ENCODE measurements at regions not wholly inside any gene's neighbourhood (a gene's known extent, or its start where the extent isn't known, plus 50 kb on each side); places are given as distances from the start of the nearest gene placed in this dataset.

- DNase-seq: no peak
Observed at GRCh38 chr22:46091277-46091977, 58.9 kb upstream of the PPARA start.

GRCh38 chr22:46092011-46092410 is 58.3 kb upstream of the PPARA start:
- no peak for DNase-seq

DNA sequence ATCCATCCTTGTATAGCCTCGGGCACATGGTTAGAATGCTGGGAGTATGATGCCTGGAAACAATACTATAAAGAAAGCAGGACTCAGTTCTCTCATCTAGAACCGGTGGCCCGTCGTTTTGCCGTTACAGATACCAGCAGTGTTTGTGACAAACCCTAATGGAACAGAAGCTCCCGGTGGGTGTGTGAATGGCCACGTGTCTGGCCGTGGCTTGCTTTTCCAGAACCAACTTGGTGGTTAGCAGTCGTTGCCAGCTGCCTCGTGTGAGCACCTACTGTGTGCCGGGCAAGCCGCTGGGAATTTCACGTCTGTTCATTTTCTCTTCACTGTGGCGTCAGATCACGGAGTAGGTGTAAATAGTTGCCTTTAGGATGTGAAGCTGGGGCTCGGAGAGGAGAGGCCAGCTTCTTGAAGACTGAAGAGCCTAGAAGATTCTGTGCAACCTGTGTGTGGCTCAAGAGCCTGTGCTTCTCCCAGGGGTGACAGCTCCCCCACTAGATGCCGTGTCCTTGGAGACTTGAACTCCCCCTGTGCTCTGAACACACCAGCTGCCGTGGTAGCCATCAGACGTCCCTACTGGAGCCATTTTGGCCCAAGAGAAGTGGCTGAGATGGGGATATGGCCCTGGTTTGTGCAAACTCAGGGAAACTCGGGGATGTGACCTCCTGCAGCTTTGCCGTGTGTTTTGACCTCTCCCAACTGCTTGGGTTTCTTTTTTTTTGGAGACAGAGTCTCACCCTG is 57.5 kb upstream of the PPARA start:
- DNase-seq: no peak

- DNase-seq: no peak
Observed at GRCh38 chr22:46093796-46094195, 56.5 kb upstream of the PPARA start.

DNA sequence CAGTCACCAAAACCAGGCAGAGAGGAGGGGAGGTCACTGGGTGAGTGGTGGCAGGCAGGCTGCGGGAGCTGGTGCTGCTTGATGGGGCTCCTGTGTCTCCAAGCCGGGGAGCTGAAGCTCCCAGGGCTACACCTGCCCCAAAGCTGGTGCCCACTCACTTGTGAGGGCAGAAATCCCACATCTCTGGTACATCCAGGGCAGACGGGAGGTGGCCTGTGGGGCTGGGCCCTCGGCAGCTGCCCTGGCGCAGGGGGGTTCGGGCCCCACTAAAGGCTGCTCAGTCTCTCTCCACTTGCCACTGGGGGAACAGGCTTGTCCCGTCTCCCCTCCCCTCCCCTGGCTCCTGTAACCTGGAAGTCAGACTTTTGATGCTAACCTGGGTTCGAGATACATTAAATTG is 55.6 kb upstream of the PPARA start:
- DNase-seq: no peak

- DNase-seq: no peak
Observed at GRCh38 chr22:46096051-46096450, 54.3 kb upstream of the PPARA start.

DNA sequence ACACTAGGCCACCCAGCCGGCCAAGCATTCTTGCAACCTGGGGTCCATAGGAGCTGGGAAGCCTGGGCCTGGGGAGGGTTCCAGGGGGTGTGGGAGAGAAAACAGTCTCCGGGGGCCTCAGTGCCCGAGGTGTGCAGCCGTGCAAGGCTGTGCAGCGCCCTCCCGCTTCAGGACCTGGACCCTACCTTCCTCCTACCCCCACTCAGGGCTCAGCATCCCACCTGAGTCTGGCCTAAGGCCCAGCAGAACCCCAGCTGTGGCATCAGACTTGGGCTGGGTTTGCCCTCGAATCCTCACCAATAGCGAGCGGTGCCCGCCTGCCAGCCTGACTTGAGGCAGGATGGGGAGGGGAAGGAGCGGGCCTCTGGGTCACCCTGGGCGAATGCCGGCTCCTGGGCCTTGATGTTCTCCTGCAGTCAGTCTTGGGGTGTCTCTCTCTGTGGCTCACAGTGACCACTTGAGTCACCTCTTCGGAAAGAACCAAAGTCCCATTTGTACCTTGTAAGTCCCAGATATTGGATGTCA is 53.6 kb upstream of the PPARA start:
- no peak for DNase-seq

DNA sequence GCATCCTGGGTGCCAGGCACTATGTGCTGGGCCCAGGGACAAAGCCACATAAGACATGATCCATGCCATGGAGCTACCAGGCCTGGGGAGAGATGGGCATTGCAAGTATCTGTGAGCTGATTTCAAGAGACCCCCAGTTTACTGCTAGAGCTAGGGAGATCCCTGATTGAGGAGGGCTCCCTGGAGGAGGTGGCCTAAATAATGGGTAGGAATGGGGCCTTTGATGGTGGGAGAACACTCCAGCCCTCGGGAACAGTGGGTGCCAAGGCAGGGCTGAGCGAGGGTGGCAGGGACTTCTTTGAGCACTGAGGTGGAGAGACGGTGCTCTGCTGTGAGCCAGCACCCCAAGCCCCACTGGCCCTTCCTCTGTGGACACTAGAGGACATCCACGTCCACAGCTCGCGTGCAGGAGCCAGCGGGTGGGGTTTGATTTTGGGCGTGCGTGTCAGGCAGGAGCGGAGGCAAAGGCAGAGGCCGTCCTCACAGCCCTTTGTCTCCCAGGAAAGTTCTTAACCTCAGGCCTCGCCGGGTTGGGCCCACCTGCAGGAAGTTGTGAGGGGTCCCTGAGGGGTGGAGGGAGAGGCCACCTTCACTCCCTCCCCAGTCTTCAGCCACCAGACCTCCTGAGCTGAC is 52.9 kb upstream of the PPARA start:
- no peak for DNase-seq

DNA sequence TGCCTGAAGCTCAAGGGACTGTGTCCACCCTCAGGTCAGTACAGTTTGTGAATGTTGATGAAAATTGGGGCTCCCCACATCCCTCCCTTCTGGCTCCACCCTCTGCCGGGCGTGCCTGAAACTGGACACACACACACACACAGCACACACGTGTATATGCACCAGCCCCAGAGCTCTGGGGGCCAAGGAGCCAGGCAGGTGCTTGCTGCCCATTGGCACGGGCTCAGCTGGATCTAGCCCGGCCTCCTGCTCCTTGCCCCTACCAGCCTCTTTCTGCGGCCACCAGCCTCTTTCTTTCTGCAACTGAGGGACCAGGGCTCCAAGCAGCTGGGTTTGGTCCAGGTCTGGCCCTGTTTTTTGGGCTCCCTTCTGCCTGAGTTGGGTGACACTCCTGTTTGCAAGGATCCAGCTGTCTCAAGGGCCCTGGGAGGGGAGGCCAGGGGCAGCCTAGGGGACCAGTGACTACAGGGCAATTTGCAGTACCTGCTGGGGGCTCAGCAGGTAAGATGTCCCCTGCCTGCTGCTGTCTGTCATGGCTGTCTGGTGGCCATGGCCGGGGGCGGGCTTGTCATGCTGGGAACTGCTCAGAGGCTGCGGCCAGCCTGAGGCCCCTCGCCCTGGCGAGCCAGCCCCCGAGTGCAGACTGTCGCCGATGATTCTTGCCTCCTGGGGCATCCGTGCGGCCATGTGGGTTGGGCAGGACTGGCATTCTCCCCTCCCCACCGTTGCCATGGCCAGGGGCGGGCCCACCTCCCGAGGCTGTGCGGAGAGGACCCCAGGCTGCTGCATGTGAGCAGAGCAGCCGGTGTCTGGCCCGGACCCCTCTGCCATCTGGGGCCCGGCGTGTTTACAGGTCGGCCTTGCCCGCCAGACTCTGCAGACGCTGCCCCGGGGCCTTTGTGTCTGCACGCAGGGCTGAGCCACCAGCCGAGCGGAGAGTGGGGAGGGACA is 51.5 kb upstream of the PPARA start:
- no peak for DNase-seq

GRCh38 chr22:46099740-46100139 is 50.6 kb upstream of the PPARA start:
- no peak for DNase-seq

DNA sequence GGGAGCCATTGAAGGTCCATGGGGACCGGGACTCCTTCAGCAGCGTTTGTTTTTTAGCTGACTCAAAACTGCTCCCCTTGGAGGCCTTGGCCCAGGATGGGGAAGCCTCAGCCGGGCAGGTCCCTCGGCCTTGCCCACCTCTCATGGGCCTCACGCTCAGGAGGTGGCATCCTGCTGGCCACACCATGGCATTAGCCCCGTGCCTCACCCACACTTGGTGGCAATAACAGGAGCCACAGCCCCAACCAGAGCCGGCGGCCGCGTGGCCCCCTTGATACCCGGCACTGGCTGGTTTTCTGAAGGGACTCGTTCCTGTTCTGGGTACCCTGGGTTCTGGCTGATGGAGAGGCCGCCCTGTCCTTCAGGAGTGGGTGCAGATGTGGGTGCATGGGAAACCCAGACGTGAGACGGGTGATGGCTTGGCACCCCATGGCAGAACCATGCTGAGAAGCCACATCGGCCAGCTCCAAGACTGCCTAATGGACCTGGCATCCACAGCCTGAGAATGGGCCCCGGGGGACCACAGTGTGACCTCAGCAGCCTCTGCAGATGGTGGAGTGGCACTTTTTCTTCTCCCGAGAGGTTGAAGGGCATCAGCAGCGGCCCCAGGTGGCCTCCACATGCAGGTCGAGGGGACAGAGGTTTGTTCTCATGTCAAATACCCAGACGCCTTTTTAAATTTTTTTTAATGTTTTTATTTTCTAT is 49.8 kb upstream of the PPARA start:
- no peak for DNase-seq
